ENCODE measurements at regions not wholly inside any gene's neighbourhood (a gene's known extent, or its start where the extent isn't known, plus 50 kb on each side); places are given as distances from the start of the nearest gene placed in this dataset.
"Not testable (repeated sequence)": the region's sequence is repeated elsewhere in the genome, so short reads cannot be mapped to it uniquely, and the experiment has no call there.

DNA sequence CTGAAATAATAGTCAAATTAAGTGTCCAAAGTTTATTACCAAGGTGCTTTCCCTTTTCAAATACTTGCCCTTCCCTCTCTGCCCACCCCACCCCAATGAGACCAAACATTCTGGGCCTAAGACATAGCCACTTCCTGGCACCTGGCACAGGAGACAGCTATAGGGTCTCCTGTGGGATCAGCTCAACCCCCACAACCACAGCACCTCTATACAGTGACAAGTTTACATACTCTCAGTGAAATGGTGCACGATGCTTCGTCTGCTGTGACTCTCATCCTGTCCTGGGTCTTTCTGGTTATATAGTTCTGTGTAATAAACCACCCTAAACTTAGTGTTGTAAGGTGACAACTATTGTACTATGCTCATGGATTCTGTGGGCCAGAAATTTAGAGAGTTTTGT is 466.2 kb downstream of the FBXO15 start:
- no peak for DNase-seq (ENCODE audit: low read depth)

DNA sequence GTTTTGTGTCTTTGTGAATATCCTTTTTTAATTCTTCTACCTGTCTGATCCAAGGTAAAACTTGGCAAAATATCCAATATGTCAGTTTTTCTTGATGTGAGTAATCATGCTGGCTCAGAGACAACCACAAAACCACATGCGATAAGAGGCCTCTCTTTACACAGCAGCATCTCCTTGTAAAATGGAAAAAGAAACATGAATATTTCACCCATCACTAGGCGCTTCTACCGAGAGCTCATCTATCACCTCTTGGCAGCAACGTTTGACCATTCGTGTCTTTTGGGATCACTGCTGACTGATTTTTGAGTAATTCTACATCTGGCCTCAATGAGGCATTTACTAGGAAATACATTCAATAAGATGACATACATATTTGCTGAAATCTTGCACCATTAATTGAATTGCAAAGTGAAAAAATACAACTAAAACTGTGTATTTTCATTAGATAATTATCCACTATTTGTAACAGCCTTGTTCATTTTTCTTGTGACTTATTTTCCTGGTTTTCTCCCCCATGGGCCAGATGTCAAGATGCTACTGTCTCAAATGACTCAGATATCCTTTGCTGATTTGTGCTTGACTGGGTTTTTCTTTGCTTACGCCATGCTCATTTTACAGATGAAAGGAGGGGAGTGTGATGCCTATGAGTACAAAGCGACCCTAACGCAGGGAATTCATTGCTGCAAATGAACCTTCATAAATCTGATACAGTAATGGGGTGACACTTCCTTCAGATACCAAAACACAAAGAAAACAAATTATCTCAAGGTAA is 467.5 kb downstream of the FBXO15 start:
- DNase-seq (ENCODE audit: low read depth), result no peak

DNA sequence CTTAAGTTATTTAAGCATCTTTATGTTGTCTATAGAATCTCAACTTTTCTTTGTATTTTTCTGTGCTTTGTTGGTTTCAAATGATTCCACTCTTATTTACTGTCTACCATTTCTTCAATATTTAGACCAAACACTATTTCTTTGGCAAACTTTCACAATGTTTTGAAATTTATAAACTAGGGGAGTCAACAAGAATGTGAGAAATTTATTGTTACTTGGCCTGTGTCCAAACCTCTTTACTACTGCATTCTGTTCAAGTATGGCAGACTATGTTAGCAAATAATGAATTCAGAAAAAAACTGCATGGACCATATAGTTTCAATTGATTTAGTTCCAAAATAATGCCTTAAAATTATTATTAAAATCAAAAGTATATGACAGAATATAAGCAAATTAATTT is 470.2 kb downstream of the FBXO15 start:
- DNase-seq (ENCODE audit: low read depth), result no peak

DNA sequence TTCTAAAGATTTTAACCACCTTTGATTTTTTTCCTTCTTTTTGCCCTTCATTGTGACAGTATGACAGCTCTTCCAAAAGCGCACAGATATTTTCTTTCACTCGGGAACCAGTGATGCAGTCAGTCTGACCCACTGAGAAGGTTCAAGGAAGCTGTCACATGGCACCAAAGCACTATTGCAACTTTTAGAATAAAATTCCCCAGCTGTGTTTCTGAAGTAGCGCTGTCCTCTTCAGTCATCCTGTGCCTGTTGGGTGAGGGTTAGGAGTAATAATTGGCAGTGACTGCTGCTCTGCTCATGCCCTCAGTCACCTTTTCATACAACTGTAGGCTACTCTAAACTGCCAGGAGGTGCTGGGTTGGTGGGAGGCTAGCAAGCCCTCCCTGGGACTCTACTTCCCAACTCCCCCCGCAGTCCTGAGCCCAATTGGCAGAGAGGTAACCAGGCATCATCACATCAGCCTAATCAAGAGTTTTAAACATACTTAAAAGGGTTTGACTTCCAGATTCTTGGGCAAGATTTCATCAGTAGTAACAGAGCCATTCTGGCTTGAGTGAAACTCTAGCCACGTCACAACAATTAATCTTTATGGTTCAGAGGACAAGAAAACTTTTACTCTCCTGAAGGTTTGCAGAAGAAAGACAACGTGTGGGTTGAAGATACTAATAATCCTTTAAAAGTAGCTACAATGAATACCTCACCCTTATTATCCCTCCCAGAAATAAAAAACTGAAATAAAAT is 473.3 kb downstream of the FBXO15 start:
- DNase-seq (ENCODE audit: low read depth), result no peak

DNA sequence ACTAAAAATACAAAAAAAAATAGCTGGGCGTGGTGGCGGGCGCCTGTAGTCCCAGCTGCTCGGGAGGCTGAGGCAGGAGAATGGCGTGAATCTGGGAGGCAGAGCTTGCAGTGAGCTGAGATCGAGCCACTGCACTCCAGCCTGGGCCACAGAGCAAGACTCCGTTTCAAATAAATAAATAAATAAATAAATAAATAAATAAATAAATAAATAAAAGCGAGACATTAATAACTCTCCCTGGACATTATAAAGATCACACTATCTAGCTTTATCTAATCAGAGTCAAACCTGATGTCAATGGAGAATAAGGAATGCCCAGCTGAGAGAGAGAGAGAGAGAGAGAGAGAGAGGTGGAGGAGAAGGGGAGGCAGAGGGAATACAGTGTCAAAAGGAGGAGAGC is 476.2 kb downstream of the FBXO15 start:
- not testable (repeated sequence) for DNase-seq (ENCODE audit: low read depth)

DNA sequence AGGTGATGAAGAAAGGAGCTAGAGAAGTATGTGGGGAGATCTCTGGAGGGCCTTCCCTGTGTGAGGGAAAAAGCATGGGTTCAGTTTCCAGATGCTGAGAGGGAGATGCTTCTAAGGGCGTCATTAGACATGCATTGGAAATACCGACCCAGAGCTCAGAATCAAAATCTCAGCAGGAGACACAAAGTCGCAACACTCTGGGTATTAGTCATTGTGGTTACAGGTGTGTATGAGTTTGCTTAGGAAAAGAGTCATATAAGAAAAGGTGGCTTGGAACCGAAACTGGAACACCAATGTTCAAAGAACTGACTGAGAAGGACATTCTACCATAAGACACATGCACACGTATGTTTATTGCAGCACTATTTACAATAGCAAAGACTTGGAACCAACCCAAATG is 477.1 kb downstream of the FBXO15 start:
- DNase-seq (ENCODE audit: low read depth), result no peak

DNA sequence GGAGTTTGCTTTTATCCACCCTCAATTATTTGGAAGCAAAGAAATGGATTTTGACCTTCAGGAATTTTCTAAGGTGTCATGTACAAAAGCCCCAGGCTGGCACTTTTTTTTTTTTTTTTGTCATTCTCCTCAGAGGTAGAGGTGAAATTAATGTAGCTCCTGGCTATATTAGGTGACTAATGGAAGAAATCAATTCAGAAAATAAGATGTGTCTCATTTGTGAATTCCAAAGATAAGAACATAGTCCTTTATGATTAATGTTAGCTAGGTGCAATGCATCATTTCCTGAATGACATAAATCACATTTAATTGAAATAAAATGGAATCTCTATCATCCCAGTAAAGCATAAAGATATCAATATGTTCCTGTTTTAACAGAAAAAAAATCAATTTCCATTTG is 477.6 kb downstream of the FBXO15 start:
- no peak for DNase-seq (ENCODE audit: low read depth)

DNA sequence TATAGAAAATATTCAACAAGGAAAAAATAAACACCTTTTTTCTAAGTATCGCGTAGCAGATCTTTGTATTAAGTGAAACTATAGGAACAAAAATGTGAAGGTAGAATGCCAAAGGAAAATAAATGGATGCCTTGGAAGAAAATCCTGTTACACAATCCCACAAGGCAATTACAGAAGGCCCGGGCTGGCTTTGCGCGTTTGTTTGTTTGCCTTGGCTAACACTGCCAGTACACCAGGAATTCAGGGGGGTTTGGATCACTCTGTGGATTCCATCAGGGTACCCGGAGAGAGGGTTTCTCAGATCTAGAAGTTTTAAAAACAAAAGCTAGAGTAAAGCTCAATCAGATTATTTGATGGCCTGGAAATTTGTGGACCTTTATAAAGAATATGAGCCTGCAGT is 478.3 kb downstream of the FBXO15 start:
- DNase-seq (ENCODE audit: low read depth), result peak; percentile 81

DNA sequence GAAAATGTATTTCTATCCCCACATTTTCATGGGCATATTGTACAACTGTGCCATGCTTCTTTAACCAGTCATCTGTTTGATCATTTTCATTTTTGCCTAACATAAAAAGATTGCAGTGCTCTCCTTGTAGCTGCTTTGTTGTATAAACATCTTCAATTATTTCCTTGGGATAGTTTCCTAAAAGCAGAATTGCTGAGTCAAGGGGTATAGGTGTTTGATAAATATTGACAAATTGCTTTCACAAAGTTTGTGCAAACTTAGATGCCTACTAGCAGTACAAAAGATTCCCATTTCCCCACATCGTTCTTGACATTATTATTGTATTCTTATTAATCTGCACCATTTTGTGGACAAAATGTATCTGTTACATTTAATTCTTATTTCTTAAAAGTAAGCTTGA is 479.6 kb downstream of the FBXO15 start:
- DNase-seq (ENCODE audit: low read depth), result no peak

DNA sequence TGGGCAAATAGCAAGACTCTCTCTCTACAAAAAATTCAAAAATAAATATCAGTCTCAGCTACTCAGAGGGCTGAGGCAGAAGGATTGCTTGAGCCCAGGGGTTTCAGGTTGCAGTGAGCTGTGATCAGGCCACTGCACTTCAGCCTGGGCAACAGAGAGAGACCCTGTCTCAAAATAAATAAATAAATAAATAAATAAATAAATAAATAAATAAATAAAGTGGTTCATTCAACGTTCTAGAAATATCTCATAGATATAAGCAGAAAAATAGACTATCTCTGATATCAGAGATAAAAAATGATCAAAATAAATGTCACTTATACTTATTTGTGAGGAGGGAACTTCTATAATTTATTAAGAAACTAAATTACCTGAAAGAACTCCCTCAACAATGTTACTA is 480.9 kb downstream of the FBXO15 start:
- DNase-seq (ENCODE audit: low read depth), result no peak

DNA sequence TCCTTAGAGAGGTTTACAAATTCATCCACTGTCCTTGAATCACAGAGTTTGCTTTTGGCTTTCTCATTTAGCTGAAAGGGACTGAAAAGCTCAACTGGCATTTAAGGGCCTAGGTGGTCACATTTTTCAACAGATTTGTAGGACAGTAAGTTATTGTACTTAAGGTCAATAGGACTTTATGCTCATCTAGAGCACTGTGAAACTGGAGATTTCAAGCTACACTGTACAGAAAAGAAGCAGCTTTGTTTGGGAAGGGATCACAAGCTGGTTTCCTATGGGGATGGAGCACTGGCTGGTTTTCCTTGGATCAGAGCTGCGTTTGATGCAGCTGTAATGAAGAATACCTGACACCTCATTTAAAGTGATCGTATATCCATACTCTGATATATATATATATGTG is 482.7 kb downstream of the FBXO15 start:
- no peak for DNase-seq (ENCODE audit: low read depth)

DNA sequence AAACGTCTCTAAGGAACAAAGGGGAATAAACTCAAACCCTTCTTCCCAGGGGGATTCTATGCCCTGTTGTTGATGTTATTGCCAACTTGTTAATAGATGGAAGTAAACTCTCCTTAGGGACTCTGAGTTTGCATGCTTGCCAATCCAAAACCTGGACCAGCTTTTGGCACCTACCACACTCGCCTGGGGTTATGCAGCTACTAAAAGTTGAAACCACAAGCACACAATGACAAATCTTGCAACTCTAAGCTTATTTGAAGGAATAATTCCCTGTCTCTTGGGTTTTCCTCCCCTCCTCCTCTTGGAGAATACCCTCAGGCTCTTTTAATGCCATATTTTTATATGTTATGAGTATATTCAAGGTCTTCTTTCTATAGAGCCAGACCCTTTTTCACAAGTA is 484.1 kb downstream of the FBXO15 start:
- DNase-seq (ENCODE audit: low read depth), result no peak

DNA sequence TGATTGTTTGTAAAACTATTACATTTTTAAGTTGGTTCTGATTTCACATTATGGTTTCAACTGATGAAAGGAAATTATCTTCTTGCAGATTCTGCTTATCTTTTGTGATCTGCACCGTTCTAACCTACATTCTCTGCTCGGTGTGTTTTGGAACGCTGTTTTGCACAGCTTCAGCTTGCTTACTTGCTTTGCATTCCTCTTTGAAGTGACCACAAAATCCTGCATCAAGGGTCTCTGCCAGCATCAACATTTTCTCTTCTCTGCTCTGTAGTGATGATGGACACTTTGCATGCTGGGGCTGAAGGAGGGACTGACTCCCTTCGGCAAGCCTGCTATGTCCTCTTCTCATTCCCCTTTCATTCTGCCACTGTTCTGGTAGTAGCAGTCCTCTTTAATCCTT is 485.2 kb downstream of the FBXO15 start:
- no peak for DNase-seq (ENCODE audit: low read depth)

DNA sequence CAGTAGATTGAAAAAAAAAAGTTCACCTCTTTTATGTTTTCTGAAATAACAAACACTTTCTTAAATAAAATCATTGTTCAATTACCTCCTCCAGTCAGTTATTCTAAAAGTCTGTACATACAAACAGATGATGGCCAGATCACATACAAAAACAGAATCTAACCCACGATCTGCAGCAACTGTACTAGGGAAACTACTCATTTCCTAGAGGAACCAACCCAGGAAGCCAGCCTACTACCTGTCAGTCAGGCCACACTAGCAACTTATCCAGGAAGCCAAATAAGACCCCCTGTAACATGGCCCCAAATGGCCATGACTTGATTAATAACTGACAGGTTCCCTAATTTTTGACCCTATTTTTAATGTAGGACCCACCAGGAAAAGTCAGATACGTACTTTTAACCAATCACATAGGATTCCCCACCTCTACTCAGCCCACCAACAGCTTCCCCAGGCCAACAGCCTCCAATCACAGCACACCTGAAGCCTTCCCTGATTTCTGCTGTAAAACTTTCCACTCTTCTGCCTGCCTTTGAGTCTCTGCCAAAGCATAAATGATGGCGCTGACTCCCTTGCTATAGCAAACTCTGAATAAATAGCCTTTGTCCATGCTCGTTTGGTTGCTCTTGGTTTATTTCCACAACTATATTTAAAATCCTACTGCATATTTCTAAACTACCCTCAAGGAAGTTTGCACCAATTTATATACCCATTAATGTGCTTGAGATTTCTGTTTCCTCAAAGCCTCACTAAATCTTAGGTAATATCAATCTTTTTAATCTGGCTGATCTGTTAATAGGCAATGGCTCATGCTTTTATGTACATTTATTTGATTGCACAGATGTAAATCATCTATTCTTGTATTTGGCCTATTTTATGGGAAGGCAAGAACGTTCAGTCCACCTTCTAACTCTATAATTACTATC is 486.4 kb downstream of the FBXO15 start:
- DNase-seq (ENCODE audit: low read depth), result no peak

DNA sequence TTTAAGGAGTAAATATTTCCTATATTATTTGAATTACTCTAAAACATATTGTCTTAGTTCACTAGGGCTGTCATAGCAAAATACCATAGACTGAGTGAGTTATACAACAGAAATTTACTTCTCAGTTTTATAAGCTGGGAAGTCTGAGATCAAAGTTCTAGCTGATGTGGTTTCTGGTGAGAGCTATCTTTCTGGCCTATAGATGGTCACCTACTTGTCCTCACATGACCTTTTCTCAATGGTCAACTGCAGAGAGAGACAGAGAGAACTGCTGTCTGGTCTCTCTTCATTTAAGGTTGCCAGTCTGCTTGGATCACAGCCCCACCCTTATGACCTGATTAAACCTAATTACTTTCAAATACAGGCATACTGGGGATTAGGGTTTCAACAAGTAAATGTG is 490.9 kb downstream of the FBXO15 start:
- peak; percentile 48 for DNase-seq (ENCODE audit: low read depth)

DNA sequence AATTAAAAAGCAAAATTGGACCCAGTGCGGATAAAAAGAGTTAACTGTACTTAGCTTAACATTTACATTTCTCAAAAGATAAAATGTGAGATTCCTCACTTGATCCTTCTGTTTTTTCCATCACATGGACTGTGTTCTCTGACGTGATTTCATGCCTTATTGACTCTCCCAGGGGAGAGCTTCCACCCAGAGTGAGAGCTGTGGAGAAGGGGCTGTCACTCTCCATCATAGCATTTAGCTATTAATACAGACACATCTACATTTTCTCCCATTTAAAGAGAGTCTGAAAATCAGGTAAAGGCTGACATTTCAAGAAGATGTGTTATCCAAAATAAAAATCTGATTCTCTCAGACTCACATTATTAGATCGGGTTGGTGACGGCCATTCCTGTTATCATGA is 493.8 kb downstream of the FBXO15 start:
- DNase-seq (ENCODE audit: low read depth), result no peak

DNA sequence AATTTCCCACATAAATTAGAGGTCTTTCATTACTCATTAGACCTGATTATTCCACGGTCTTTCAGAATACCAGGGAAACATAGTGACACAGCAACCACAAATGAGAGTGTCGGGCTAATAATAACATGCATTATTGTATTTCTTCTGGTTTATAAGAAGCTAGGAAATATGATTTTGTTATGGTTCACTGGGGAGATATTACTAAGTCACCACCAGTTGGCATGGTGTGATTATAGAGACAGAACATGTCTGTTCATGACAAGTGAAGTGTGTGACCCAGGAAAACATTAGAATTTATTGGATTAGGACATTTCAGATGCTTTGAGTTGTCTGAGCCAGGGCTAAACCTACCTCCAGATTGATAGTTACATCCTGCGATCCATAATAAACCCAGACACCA is 494.4 kb downstream of the FBXO15 start:
- DNase-seq (ENCODE audit: low read depth), result no peak

DNA sequence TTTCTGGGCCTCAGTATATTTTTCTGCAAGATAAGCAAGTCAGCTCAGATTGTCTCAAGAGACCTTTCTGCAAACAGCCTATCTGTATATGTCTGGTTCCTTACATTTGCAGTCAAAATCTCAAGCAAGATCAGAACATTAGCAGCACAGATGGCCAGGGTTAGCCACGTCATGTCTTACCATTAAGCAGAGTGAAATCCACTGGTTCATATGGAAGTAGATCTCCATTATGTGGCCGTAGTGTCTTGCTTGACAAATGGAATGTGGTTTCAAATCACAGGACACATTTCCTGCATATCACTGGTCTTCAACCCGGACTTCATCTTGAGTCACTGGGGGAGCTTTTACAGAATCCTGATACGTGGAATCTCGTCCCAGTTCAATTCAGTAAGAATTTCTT is 500.2 kb downstream of the FBXO15 start:
- peak; percentile 31 for DNase-seq (ENCODE audit: low read depth)

DNA sequence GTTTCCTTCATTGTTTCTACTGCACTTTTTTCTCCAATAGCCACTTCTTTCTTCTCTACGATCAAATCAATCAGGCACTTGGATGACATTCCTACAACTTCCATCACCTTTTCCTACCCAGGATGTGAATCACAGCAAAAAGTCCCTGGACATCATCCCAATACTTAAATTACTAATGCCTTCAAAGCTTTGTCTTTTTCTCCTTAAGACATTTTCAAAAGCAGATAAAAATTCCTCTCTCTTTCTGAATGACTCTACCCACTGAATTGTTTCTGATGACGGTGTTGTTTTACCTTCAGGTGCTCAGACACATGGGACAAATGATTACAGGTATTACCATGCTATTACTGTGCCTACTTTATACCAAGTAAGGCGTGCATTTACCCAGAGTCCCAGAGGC is 500.9 kb downstream of the FBXO15 start:
- DNase-seq (ENCODE audit: low read depth), result peak; percentile 77

DNA sequence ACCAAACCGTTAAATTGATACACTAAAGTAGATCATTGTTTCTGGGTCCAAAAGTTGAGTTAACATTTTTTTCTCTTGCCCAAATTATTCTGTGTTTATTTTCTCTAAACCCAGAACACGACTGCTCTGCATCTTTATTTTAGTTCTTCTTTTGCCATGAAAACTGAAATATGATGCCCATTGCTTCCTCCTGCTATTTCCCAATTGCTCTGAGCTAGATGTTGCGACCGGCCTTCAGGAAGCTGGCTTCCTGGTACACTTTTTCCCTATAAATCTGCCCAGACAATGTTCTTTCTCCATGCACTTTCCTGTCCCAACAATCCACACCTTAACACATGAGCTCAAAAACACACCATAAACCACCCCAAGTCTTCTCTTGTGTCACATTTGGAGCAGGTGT is 501.4 kb downstream of the FBXO15 start:
- DNase-seq (ENCODE audit: low read depth), result peak; percentile 32

DNA sequence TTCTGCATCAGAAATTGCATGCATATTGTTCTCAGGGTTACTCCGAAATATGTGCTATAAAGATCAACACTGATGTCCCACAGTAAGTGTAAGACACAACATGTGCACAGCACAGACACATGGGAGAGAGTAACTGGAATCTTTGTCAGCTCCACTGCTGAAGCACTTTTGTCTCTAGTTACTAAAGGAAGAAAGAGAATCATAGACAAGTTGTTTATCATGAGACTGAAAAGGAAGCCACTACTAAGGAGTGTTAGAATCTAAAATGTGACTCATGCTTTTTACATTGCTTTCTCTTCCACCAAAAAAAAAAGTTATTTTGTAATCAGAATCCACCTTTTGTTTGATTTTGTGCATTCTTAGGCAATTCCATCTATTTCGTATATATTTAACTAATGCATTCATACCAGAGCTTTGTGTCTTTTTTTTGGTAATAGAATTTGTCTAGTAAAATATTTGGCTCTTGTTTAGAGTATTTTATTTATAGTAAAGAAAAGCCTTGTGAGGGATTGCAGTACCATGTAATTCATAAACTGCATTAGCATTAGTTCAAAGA is 502.4 kb downstream of the FBXO15 start:
- peak; percentile 45 for DNase-seq (ENCODE audit: low read depth)

DNA sequence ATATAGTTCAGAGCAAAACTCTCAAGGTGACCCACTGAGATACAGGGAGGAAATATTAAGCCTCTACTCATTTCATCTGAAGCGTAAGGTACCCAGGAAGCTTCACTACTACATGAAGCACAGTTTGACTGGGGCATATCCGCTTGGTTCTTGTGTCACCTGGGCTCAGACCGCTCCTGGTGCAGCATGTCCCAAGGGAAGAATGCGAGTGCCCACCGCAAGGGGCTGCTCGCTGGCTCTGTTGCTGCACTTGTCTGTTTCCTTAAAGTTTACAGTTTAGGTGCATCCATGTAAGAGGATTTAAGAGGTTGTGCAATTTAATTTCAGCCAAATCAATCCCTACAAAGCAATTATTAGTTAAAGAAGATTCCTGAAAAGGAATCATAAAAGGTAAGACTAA is 507.8 kb downstream of the FBXO15 start:
- no peak for DNase-seq (ENCODE audit: low read depth)

All from EH (cell line).